ENCODE measurements at regions not wholly inside any gene's neighbourhood (a gene's known extent, or its start where the extent isn't known, plus 50 kb on each side); places are given as distances from the start of the nearest gene placed in this dataset.

DNA sequence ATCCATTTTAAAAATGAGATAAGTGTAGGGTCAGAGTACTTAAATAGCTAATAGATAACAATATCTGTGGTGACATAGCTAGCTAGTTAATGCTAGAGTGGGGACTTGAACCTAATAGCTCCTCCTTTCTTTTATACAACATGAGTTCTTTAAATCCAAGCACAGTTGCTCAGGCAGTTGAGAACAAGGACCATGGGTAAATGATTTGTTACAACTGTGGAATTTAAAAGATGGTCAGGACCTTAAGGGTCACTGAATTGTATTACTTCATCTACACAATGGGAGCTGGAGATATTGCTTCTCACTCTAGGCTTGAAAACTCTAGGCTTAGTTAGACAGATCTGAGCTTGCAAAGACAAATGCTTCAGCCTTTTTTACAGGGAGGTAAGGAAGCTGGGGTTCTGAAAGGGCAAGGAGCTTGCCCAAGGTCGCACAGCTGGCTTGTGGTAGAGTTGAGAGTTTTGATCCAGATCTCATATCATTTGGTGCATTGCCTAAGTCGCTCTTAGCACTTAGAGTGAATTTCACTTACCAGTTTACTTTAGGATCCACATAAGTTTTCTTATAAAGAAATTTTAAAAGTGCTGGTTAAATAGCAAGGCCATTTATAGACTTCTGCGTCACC is 90.2 kb downstream of the EDEM1 start:
- Histone ChIP-seq H3K27ac (ENCODE audit: extremely low read depth, low read depth, low read length) (no peak overlapping the region), H3K27me3 (ENCODE audit: control insufficient read depth in 2 of 2, insufficient read depth in 2 of 2, low read length in 2 of 2) (peaks cover 0 to 9% of the 10 kb centered on the region in 2 experiments; a peak in 3 of 5 replicates), H4K20me1 (replicated peaks; ENCODE audit: control insufficient read depth, insufficient read depth, low read length) (no peaks in the 10 kb centered on the region), H3K9me1 (ENCODE audit: control insufficient read depth, insufficient read depth, low read length) (no peaks in the 10 kb centered on the region), H3K9ac (ENCODE audit: insufficient read depth in 1 of 2, low read depth in 2 of 2, low read length in 2 of 2) (no peak overlapping the region), H3K79me2 (ENCODE audit: control insufficient read depth, insufficient read depth, low read length) (no peaks in the 10 kb centered on the region), H3K4me2 (ENCODE audit: insufficient read depth, low read length) (no peak overlapping the region), H3K9me3 (replicated peaks; ENCODE audit: control insufficient read depth, insufficient read depth, low read depth, low read length) (no peaks in the 10 kb centered on the region), H3K4me1 (replicated peaks in 1 of 2; ENCODE audit: control insufficient read depth in 2 of 2, insufficient read depth in 2 of 2, low read length in 2 of 2) (no peaks in the 10 kb centered on the region), H2AFZ (ENCODE audit: low read depth, low read length) (no peak overlapping the region), H3K4me3 (no peak overlapping the region), H3K36me3 (ENCODE audit: control insufficient read depth, insufficient read depth, low read length) (no peaks in the 10 kb centered on the region)
- ATAC-seq: no peak
- intact Hi-C loops (cut with micrococcal nuclease) (no loop called here), in situ Hi-C loops (cut with MboI) (no loop called here)
- FAIRE-seq: no peak
- no TSS peak for BruUV-seq (replicated peaks)
- POLR2A ChIA-PET: interaction anchor here (1.2 kb wide), 1 partner anchor 55 kb away, joined by 3 read pairs; no protein-coding TSS in a partner anchor
- TF ChIP-seq NR1H2 (CRISPR knock-in tag; IDR thresholded peaks at IDR 0.05): no peak
- no peak for TF ChIP-seq ZNF347 (CRISPR knock-in tag; IDR thresholded peaks at IDR 0.05; ENCODE audit: low read depth)
- TF ChIP-seq EHMT2 (IDR thresholded peaks at IDR 0.05): no peak
- TF ChIP-seq, protein P1, sequence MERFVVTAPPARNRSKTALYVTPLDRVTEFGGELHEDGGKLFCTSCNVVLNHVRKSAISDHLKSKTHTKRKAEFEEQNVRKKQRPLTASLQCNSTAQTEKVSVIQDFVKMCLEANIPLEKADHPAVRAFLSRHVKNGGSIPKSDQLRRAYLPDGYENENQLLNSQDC (CRISPR knock-in tag; IDR thresholded peaks at IDR 0.05): no peak
- TF ChIP-seq ZNF830 (CRISPR knock-in tag; IDR thresholded peaks at IDR 0.05): no peak
- TF ChIP-seq, protein P2, sequence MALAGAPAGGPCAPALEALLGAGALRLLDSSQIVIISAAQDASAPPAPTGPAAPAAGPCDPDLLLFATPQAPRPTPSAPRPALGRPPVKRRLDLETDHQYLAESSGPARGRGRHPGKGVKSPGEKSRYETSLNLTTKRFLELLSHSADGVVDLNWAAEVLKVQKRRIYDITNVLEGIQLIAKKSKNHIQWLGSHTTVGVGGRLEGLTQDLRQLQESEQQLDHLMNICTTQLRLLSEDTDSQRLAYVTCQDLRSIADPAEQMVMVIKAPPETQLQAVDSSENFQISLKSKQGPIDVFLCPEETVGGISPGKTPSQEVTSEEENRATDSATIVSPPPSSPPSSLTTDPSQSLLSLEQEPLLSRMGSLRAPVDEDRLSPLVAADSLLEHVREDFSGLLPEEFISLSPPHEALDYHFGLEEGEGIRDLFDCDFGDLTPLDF (CRISPR knock-in tag; IDR thresholded peaks at IDR 0.05): no peak
- TF ChIP-seq, protein P3, sequence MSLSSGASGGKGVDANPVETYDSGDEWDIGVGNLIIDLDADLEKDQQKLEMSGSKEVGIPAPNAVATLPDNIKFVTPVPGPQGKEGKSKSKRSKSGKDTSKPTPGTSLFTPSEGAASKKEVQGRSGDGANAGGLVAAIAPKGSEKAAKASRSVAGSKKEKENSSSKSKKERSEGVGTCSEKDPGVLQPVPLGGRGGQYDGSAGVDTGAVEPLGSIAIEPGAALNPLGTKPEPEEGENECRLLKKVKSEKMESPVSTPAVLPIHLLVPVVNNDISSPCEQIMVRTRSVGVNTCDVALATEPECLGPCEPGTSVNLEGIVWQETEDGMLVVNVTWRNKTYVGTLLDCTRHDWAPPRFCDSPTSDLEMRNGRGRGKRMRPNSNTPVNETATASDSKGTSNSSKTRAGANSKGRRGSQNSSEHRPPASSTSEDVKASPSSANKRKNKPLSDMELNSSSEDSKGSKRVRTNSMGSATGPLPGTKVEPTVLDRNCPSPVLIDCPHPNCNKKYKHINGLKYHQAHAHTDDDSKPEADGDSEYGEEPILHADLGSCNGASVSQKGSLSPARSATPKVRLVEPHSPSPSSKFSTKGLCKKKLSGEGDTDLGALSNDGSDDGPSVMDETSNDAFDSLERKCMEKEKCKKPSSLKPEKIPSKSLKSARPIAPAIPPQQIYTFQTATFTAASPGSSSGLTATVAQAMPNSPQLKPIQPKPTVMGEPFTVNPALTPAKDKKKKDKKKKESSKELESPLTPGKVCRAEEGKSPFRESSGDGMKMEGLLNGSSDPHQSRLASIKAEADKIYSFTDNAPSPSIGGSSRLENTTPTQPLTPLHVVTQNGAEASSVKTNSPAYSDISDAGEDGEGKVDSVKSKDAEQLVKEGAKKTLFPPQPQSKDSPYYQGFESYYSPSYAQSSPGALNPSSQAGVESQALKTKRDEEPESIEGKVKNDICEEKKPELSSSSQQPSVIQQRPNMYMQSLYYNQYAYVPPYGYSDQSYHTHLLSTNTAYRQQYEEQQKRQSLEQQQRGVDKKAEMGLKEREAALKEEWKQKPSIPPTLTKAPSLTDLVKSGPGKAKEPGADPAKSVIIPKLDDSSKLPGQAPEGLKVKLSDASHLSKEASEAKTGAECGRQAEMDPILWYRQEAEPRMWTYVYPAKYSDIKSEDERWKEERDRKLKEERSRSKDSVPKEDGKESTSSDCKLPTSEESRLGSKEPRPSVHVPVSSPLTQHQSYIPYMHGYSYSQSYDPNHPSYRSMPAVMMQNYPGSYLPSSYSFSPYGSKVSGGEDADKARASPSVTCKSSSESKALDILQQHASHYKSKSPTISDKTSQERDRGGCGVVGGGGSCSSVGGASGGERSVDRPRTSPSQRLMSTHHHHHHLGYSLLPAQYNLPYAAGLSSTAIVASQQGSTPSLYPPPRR (CRISPR knock-in tag; IDR thresholded peaks at IDR 0.05; ENCODE audit: borderline replicate concordance): no peak
- WGBS (ENCODE audit: insufficient coverage, low coverage, missing lambda C conversion rate): 0% methylated on average over 3 of the region's 3 CpGs
- no peak for DNase-seq (ENCODE audit: extremely low read depth in 1 of 4, low spot score in 3 of 4)
- CTCF ChIA-PET (ENCODE audit: low intra/inter-chr PET ratio): no interaction called here
